ENCODE measurements at regions not wholly inside any gene's neighbourhood (a gene's known extent, or its start where the extent isn't known, plus 50 kb on each side); places are given as distances from the start of the nearest gene placed in this dataset.

DNA sequence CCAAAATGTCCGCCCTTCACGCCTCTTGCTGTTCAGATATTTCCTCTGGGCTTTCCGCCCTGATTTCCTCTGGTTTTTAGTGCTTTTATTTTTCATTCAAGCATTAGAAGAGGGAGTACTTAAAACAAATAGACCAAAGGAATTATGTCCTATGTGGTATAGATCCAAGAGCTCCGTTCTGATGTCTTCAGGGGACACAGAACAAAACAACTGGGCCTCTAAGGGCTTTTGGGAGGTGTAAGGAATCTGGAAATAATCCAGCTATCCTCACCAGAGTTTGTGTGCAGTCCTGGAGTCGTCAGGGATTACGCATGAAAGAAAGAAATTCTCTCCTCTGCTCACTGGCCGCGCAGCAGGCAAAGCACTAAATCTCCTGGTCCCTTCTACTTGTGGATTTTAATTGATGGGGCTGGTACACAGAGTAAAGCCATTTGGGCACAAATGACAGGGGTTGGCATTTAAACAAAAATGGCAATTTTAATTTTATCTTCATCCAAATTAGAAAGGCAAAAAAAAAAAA is 999.2 kb downstream of the ADGRL3 start:
- TF ChIP-seq ZNF354B (CRISPR knock-in tag; IDR thresholded peaks at IDR 0.05) (no peak), NCOR1 (IDR thresholded peaks at IDR 0.05; ENCODE audit: borderline replicate concordance, low read length) (no peak), EP300 (IDR thresholded peaks at IDR 0.05; ENCODE audit: low read depth in 2 of 2, low read length in 2 of 2) (no peak), EP300 (CRISPR knock-in tag; IDR thresholded peaks at IDR 0.05; ENCODE audit: borderline replicate concordance) (no peak)
- TF ChIP-seq, protein P1, sequence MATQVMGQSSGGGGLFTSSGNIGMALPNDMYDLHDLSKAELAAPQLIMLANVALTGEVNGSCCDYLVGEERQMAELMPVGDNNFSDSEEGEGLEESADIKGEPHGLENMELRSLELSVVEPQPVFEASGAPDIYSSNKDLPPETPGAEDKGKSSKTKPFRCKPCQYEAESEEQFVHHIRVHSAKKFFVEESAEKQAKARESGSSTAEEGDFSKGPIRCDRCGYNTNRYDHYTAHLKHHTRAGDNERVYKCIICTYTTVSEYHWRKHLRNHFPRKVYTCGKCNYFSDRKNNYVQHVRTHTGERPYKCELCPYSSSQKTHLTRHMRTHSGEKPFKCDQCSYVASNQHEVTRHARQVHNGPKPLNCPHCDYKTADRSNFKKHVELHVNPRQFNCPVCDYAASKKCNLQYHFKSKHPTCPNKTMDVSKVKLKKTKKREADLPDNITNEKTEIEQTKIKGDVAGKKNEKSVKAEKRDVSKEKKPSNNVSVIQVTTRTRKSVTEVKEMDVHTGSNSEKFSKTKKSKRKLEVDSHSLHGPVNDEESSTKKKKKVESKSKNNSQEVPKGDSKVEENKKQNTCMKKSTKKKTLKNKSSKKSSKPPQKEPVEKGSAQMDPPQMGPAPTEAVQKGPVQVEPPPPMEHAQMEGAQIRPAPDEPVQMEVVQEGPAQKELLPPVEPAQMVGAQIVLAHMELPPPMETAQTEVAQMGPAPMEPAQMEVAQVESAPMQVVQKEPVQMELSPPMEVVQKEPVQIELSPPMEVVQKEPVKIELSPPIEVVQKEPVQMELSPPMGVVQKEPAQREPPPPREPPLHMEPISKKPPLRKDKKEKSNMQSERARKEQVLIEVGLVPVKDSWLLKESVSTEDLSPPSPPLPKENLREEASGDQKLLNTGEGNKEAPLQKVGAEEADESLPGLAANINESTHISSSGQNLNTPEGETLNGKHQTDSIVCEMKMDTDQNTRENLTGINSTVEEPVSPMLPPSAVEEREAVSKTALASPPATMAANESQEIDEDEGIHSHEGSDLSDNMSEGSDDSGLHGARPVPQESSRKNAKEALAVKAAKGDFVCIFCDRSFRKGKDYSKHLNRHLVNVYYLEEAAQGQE (IDR thresholded peaks at IDR 0.05; ENCODE audit: borderline replicate concordance in 1 of 2, low read depth in 1 of 2, low read length in 2 of 2), result no peak
- TF ChIP-seq, protein P2, sequence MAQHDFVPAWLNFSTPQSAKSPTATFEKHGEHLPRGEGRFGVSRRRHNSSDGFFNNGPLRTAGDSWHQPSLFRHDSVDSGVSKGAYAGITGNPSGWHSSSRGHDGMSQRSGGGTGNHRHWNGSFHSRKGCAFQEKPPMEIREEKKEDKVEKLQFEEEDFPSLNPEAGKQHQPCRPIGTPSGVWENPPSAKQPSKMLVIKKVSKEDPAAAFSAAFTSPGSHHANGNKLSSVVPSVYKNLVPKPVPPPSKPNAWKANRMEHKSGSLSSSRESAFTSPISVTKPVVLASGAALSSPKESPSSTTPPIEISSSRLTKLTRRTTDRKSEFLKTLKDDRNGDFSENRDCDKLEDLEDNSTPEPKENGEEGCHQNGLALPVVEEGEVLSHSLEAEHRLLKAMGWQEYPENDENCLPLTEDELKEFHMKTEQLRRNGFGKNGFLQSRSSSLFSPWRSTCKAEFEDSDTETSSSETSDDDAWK (CRISPR knock-in tag; IDR thresholded peaks at IDR 0.05), result no peak
- TF ChIP-seq, protein P3, sequence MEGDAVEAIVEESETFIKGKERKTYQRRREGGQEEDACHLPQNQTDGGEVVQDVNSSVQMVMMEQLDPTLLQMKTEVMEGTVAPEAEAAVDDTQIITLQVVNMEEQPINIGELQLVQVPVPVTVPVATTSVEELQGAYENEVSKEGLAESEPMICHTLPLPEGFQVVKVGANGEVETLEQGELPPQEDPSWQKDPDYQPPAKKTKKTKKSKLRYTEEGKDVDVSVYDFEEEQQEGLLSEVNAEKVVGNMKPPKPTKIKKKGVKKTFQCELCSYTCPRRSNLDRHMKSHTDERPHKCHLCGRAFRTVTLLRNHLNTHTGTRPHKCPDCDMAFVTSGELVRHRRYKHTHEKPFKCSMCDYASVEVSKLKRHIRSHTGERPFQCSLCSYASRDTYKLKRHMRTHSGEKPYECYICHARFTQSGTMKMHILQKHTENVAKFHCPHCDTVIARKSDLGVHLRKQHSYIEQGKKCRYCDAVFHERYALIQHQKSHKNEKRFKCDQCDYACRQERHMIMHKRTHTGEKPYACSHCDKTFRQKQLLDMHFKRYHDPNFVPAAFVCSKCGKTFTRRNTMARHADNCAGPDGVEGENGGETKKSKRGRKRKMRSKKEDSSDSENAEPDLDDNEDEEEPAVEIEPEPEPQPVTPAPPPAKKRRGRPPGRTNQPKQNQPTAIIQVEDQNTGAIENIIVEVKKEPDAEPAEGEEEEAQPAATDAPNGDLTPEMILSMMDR (CRISPR knock-in tag; IDR thresholded peaks at IDR 0.05), result no peak

Data from HepG2 (cell line).